ENCODE measurements at regions not wholly inside any gene's neighbourhood (a gene's known extent, or its start where the extent isn't known, plus 50 kb on each side); places are given as distances from the start of the nearest gene placed in this dataset.

DNA sequence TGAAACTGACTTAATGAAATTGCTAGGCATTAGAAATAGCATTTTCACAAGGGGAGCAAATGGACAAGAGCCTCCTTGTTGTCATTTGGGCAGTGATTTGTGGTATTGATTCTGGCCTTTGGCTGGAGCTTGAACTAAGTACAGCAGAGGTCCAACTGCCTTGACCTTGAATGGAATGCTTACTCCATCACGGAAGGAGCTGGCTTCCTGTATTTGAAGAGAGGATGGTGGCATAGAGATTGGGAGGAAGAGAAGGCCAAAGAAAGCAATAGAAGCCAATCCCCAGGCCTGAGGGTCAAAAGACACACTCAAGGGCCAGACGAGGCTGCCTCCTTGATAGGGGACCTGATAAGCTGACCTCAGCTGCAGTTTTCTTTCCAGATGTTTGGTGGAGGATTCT, 126.6 kb upstream of the MPPED2 start:
- H3K9ac ChIP-seq (ENCODE audit: low read length), result no peak overlapping the region
- H2AFZ ChIP-seq (ENCODE audit: low read length), result no peak overlapping the region
- DNase-seq, result no peak
- H4K20me1 ChIP-seq (ENCODE audit: insufficient read depth, low read length), result no peaks in the 10 kb centered on the region
- no peaks in the 10 kb centered on the region for H3K27me3 ChIP-seq (replicated peaks; ENCODE audit: insufficient read depth, low read length)
- no peaks in the 10 kb centered on the region for H3K36me3 ChIP-seq (replicated peaks; ENCODE audit: insufficient read depth, low read length)
- TF ChIP-seq EZH2phosphoT487 (IDR thresholded peaks at IDR 0.05; ENCODE audit: low read length), result no peak
- no peak for TF ChIP-seq EZH2 (optimal IDR thresholded peaks at IDR 0.05; ENCODE audit: low read depth, low read length)
- no peak overlapping the region for H3K4me3 ChIP-seq (ENCODE audit: low read length)
- no peaks in the 10 kb centered on the region for H3K4me1 ChIP-seq (ENCODE audit: low read length)
- no peaks in the 10 kb centered on the region for H3K9me3 ChIP-seq (replicated peaks; ENCODE audit: insufficient read depth, low read length)
- no peaks in the 10 kb centered on the region for H3K9me2 ChIP-seq (replicated peaks; ENCODE audit: insufficient read depth, low read length)
- H3K27ac ChIP-seq (ENCODE audit: low read length), result no peak overlapping the region
- no peaks in the 10 kb centered on the region for H3K79me2 ChIP-seq (ENCODE audit: low read length)
- no peaks in the 10 kb centered on the region for H3F3A ChIP-seq (ENCODE audit: insufficient read depth, low read length)
- no peak overlapping the region for H3K4me2 ChIP-seq (ENCODE audit: low read depth, low read length)

DNA sequence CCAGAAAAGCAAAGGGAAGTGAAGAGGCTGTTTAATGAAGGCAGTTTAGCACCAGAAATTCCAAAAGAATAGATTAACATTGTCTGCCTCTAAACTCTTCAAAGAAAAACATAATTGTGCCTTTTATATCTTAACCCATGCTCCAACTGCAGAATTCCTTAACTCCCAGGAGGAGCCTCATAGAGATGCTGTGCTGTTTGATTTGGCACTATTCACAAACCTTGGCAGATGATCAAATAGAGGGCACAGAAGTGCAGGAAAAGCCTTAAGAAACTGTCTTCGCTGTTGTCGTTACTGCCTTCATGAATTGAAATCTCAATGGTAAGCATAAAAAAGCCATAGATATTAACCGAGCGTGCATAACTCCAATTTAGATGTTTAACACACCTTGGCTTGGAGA, 124.1 kb upstream of the MPPED2 start:
- DNase-seq, result no peak
- Histone ChIP-seq H3K36me3 (replicated peaks; ENCODE audit: insufficient read depth, low read length) (no peaks in the 10 kb centered on the region), H3K79me2 (ENCODE audit: low read length) (no peaks in the 10 kb centered on the region), H3K9ac (ENCODE audit: low read length) (no peak overlapping the region), H3K27me3 (replicated peaks; ENCODE audit: insufficient read depth, low read length) (no peaks in the 10 kb centered on the region), H3K4me3 (ENCODE audit: low read length) (no peak overlapping the region), H3K9me3 (replicated peaks; ENCODE audit: insufficient read depth, low read length) (no peaks in the 10 kb centered on the region), H3F3A (ENCODE audit: insufficient read depth, low read length) (no peaks in the 10 kb centered on the region), H4K20me1 (ENCODE audit: insufficient read depth, low read length) (no peaks in the 10 kb centered on the region), H3K4me1 (ENCODE audit: low read length) (no peaks in the 10 kb centered on the region), H3K4me2 (ENCODE audit: low read depth, low read length) (no peak overlapping the region), H3K27ac (ENCODE audit: low read length) (no peak overlapping the region), H3K9me2 (replicated peaks; ENCODE audit: insufficient read depth, low read length) (no peaks in the 10 kb centered on the region), H2AFZ (ENCODE audit: low read length) (no peak overlapping the region)
- TF ChIP-seq, protein P1, sequence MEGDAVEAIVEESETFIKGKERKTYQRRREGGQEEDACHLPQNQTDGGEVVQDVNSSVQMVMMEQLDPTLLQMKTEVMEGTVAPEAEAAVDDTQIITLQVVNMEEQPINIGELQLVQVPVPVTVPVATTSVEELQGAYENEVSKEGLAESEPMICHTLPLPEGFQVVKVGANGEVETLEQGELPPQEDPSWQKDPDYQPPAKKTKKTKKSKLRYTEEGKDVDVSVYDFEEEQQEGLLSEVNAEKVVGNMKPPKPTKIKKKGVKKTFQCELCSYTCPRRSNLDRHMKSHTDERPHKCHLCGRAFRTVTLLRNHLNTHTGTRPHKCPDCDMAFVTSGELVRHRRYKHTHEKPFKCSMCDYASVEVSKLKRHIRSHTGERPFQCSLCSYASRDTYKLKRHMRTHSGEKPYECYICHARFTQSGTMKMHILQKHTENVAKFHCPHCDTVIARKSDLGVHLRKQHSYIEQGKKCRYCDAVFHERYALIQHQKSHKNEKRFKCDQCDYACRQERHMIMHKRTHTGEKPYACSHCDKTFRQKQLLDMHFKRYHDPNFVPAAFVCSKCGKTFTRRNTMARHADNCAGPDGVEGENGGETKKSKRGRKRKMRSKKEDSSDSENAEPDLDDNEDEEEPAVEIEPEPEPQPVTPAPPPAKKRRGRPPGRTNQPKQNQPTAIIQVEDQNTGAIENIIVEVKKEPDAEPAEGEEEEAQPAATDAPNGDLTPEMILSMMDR (IDR thresholded peaks at IDR 0.05; ENCODE audit: low read length), result no peak
- TF ChIP-seq EZH2 (optimal IDR thresholded peaks at IDR 0.05; ENCODE audit: low read depth, low read length), result no peak
- TF ChIP-seq EZH2phosphoT487 (IDR thresholded peaks at IDR 0.05; ENCODE audit: low read length), result no peak

DNA sequence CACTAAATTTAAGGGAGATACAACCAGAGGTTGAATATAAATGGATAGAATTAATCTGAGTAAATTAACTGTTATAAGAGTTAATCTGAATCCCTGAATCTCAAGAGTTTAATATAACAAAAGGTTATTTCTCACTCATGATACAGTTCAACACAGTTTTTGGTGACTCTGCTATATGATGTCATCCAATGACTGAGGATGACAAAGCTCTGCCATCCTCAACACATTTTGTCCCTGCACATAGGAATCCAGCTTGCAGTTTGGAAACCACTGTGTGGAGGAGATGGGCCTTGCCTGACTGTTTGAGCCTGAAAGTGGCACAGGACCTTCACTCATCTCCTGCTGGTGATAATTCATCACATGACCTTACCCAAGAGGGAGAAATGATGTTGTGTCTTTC, 121.0 kb upstream of the MPPED2 start:
- H4K20me1 ChIP-seq (ENCODE audit: insufficient read depth, low read length), result no peaks in the 10 kb centered on the region
- no peak for DNase-seq

More for the DNA sequence above, 121.0 kb upstream of the MPPED2 start:
- Histone ChIP-seq H3K36me3 (replicated peaks; ENCODE audit: insufficient read depth, low read length) (no peaks in the 10 kb centered on the region), H3F3A (ENCODE audit: insufficient read depth, low read length) (no peaks in the 10 kb centered on the region), H3K4me3 (ENCODE audit: low read length) (no peak overlapping the region), H3K9ac (ENCODE audit: low read length) (no peak overlapping the region), H3K4me1 (ENCODE audit: low read length) (no peaks in the 10 kb centered on the region), H3K4me2 (ENCODE audit: low read depth, low read length) (no peak overlapping the region), H3K9me2 (replicated peaks; ENCODE audit: insufficient read depth, low read length) (no peaks in the 10 kb centered on the region), H3K27me3 (replicated peaks; ENCODE audit: insufficient read depth, low read length) (no peaks in the 10 kb centered on the region), H3K79me2 (ENCODE audit: low read length) (no peaks in the 10 kb centered on the region), H2AFZ (ENCODE audit: low read length) (no peak overlapping the region), H3K27ac (ENCODE audit: low read length) (no peak overlapping the region), H3K9me3 (replicated peaks; ENCODE audit: insufficient read depth, low read length) (no peaks in the 10 kb centered on the region)
- TF ChIP-seq, protein P1 (IDR thresholded peaks at IDR 0.05; ENCODE audit: low read length), result no peak
- TF ChIP-seq EZH2 (optimal IDR thresholded peaks at IDR 0.05; ENCODE audit: low read depth, low read length) (no peak), EZH2phosphoT487 (IDR thresholded peaks at IDR 0.05; ENCODE audit: low read length) (no peak)

Data from MM.1S (cell line).